PC-9 (cell line): ENCODE measurements at regions not wholly inside any gene's neighbourhood (a gene's known extent, or its start where the extent isn't known, plus 50 kb on each side); places are given as distances from the start of the nearest gene placed in this dataset.

ENCODE experiments used
- BruUV-seq: library from RNA; stranded (reverse); fragments of 400-500 nt; replicated peaks from 2 replicates; lab custom pipeline; 2021; lab: Mats Ljungman, UMichigan
- CTCF ChIA-PET: fragments of 300-600 bp; sonication (Branson Sonifier 250); formaldehyde crosslinking; loops from one replicate; lab custom pipeline; 2022; ENCODE audit warnings: antibody characterized with exemption; lab: Charles Lee
- POLR2A ChIA-PET: fragments of 300-600 bp; sonication (Branson Sonifier 250); formaldehyde crosslinking; loops from one replicate; lab custom pipeline; 2022; ENCODE audit warnings: antibody characterized with exemption; ENCODE audit not compliant: unreplicated experiment; lab: Charles Lee
- DNase-seq, 2 experiments: peaks; one replicate each; pipeline versions ENCODE4 v3.0.0 to v3.0.0-alpha.2; 2015 to 2022; ENCODE audit warnings: mixed read lengths in 1 of 2
- H2AFZ ChIP-seq: fragments of 200-600 bp; sonication (generic); 2 replicates; pipeline ENCODE4 v1.8.1; 2017; ENCODE audit warnings: antibody characterized with exemption
- H3F3A ChIP-seq: fragments of 200-600 bp; sonication (generic); 2 replicates; pipeline ENCODE4 v1.8.1; 2017; ENCODE audit warnings: antibody characterized with exemption, mild to moderate bottlenecking, low read depth; ENCODE audit not compliant: insufficient read depth
- H3K27ac ChIP-seq: fragments of 200-600 bp; sonication (generic); 2 replicates; pipeline ENCODE4 v1.6.1; 2016; ENCODE audit warnings: mixed run types
- H3K27me3 ChIP-seq: fragments of 200-600 bp; sonication (generic); 2 replicates; pipeline ENCODE4 v1.6.1; 2016; ENCODE audit warnings: low read depth, mixed run types; ENCODE audit not compliant: insufficient read depth
- H3K36me3 ChIP-seq: fragments of 200-600 bp; sonication (generic); 2 replicates; pipeline ENCODE4 v1.6.1; 2016; ENCODE audit warnings: low read depth, mixed run types
- H3K4me1 ChIP-seq: fragments of 200-600 bp; sonication (generic); replicated peaks from 2 replicates; pipeline ENCODE4 v1.6.1; 2016; ENCODE audit warnings: mixed run types; ENCODE audit not compliant: insufficient read depth
- H3K4me2 ChIP-seq: fragments of 200-600 bp; sonication (generic); 2 replicates; pipeline ENCODE4 v1.6.1; 2017; ENCODE audit warnings: mixed run types
- H3K4me3 ChIP-seq: fragments of 200-600 bp; sonication (generic); 2 replicates; pipeline ENCODE4 v1.6.1; 2016; ENCODE audit warnings: mixed run types
- H3K79me2 ChIP-seq: fragments of 200-600 bp; sonication (generic); 2 replicates; pipeline ENCODE4 v1.6.1; 2017; ENCODE audit warnings: low read depth, mixed run types
- H3K9me2 ChIP-seq: fragments of 200-600 bp; sonication (generic); 2 replicates; pipeline ENCODE4 v1.8.1; 2017; ENCODE audit warnings: mild to moderate bottlenecking; ENCODE audit not compliant: insufficient read depth
- H3K9me3 ChIP-seq: fragments of 200-600 bp; sonication (generic); 2 replicates; pipeline ENCODE4 v1.8.1; 2016; ENCODE audit warnings: low read depth; ENCODE audit not compliant: insufficient read depth
- H4K20me1 ChIP-seq: fragments of 200-600 bp; sonication (generic); 2 replicates; pipeline ENCODE4 v1.8.1; 2017; ENCODE audit not compliant: insufficient read depth
- CTCF ChIP-seq: fragments of 200-600 bp; sonication (generic); conservative IDR thresholded peaks from 2 replicates; pipeline ENCODE4 v1.6.1; 2017; ENCODE audit warnings: mixed run types, antibody characterized with exemption, mild to moderate bottlenecking, moderate library complexity
- EZH2 ChIP-seq: fragments of 200-600 bp; sonication (generic); IDR thresholded peaks from 2 replicates; pipeline ENCODE4 v1.8.0; 2017; ENCODE audit warnings: antibody characterized with exemption, low read depth
- intact Hi-C: fragments of 100-400 bp; cut with micrococcal nuclease; formaldehyde crosslinking; loops from one replicate; pipeline ENCODE4 v1.10.0; 2022; ENCODE audit not compliant: unreplicated experiment

GRCh38 chr18:24979235-24979634 is 372.7 kb downstream of the ZNF521 start:
- DNase-seq = no peak
- H3K36me3 ChIP-seq = no peaks in the 10 kb centered on the region
- H3F3A ChIP-seq = no peaks in the 10 kb centered on the region
- no peaks in the 10 kb centered on the region for H3K4me1 ChIP-seq
- BruUV-seq = no TSS peak
- no peaks in the 10 kb centered on the region for H3K9me3 ChIP-seq
- intact Hi-C loops = no loop called here
- no peak overlapping the region for H3K27ac ChIP-seq
- TF ChIP-seq EZH2 (no peak), CTCF (no peak)
- ChIA-PET POLR2A (no interaction called here), CTCF (no interaction called here)
- H3K79me2 ChIP-seq = no peaks in the 10 kb centered on the region
- peaks cover 3% of the 10 kb centered on the region; the same call in 1 of the 2 replicates for H3K27me3 ChIP-seq
- no peak overlapping the region for H2AFZ ChIP-seq
- no peak overlapping the region for H3K4me2 ChIP-seq
- no peak overlapping the region for H3K4me3 ChIP-seq
- no peaks in the 10 kb centered on the region for H4K20me1 ChIP-seq
- H3K9me2 ChIP-seq = no peaks in the 10 kb centered on the region

GRCh38 chr18:24982831-24983230 is 369.1 kb downstream of the ZNF521 start:
- no TSS peak for BruUV-seq
- intact Hi-C loops = no loop called here

GRCh38 chr18:24983566-24984139 is 368.3 kb downstream of the ZNF521 start:
- H3K27ac ChIP-seq = no peak overlapping the region
- no peaks in the 10 kb centered on the region for H3K36me3 ChIP-seq
- no peaks in the 10 kb centered on the region for H3K4me1 ChIP-seq
- intact Hi-C loops = no loop called here
- H3F3A ChIP-seq = no peaks in the 10 kb centered on the region
- no peak for DNase-seq
- H3K9me3 ChIP-seq = no peaks in the 10 kb centered on the region
- BruUV-seq = no TSS peak
- TF ChIP-seq EZH2 = no peak
- no peak for TF ChIP-seq CTCF
- H3K9me2 ChIP-seq = no peaks in the 10 kb centered on the region
- H3K4me3 ChIP-seq = no peak overlapping the region
- H3K4me2 ChIP-seq = no peak overlapping the region
- no peaks in the 10 kb centered on the region for H3K79me2 ChIP-seq
- H4K20me1 ChIP-seq = no peaks in the 10 kb centered on the region
- CTCF ChIA-PET = no interaction called here
- POLR2A ChIA-PET = no interaction called here
- H3K27me3 ChIP-seq = peaks cover 3% of the 10 kb centered on the region; the same call in 1 of the 2 replicates
- H2AFZ ChIP-seq = no peak overlapping the region

More at GRCh38 chr18:24982831-24983230, 369.1 kb downstream of the ZNF521 start:
- Histone ChIP-seq H3K9me3 (no peaks in the 10 kb centered on the region), H3K27me3 (peaks cover 3% of the 10 kb centered on the region; the same call in 1 of the 2 replicates), H3K4me2 (no peak overlapping the region), H2AFZ (no peak overlapping the region), H3K9me2 (no peaks in the 10 kb centered on the region), H3K4me1 (no peaks in the 10 kb centered on the region), H3K4me3 (no peak overlapping the region), H3K27ac (no peak overlapping the region), H3K79me2 (no peaks in the 10 kb centered on the region), H3K36me3 (no peaks in the 10 kb centered on the region), H4K20me1 (no peaks in the 10 kb centered on the region), H3F3A (no peaks in the 10 kb centered on the region)
- no peak for DNase-seq
- CTCF ChIA-PET = no interaction called here
- POLR2A ChIA-PET = no interaction called here
- TF ChIP-seq CTCF = no peak
- TF ChIP-seq EZH2 = no peak
